ENCODE measurements at regions not wholly inside any gene's neighbourhood (a gene's known extent, or its start where the extent isn't known, plus 50 kb on each side); places are given as distances from the start of the nearest gene placed in this dataset.

- no peaks in the 10 kb centered on the region for H4K20me1 ChIP-seq (ENCODE audit: insufficient read depth, low read length)
- H3K27me3 Mint-ChIP-seq (ENCODE audit: low read depth, unreplicated experiment) = no peaks in the 10 kb centered on the region
- H2AFZ ChIP-seq (ENCODE audit: low read depth, low read length) = no peak overlapping the region
- H3K36me3 Mint-ChIP-seq (ENCODE audit: low read depth, unreplicated experiment) = no peaks in the 10 kb centered on the region
- no peak overlapping the region for H3K4me2 ChIP-seq (ENCODE audit: low read length)
- no peak for TF ChIP-seq EZH2 (IDR thresholded peaks at IDR 0.05; ENCODE audit: insufficient read depth, low read length)
- TF ChIP-seq CTCF (IDR thresholded peaks at IDR 0.05; ENCODE audit: insufficient read depth, low read depth, low read length) = no peak
- H3K27me3 ChIP-seq (ENCODE audit: insufficient read depth, low read length) = no peaks in the 10 kb centered on the region
- no peaks in the 10 kb centered on the region for H3K9me3 ChIP-seq (ENCODE audit: insufficient read depth, low read depth, low read length)
- no peaks in the 10 kb centered on the region for H3K36me3 ChIP-seq (ENCODE audit: insufficient read depth, low read length)
- no peak overlapping the region for H3K4me3 ChIP-seq (ENCODE audit: insufficient read depth, low read depth, low read length)
- H3K27ac Mint-ChIP-seq (ENCODE audit: unreplicated experiment) = peak overlapping the region; percentile 70
- no peaks in the 10 kb centered on the region for H3K9me3 Mint-ChIP-seq (ENCODE audit: unreplicated experiment)
- H3K27ac ChIP-seq (ENCODE audit: low read depth, low read length) = no peak overlapping the region
- H3K4me1 Mint-ChIP-seq (ENCODE audit: low read depth, unreplicated experiment) = peaks cover 39% of the 10 kb centered on the region
- H3K4me3 Mint-ChIP-seq (ENCODE audit: unreplicated experiment) = no peak overlapping the region
- no peak for FAIRE-seq
- H3K79me2 ChIP-seq (ENCODE audit: insufficient read depth, low read length) = no peaks in the 10 kb centered on the region
- H3K9ac ChIP-seq (ENCODE audit: low read length) = no peak overlapping the region
- DNase-seq (ENCODE audit: low read depth) = no peak
- peaks cover 39% of the 10 kb centered on the region for H3K4me1 ChIP-seq (ENCODE audit: insufficient read depth, low read length)
Observed at GRCh38 chr2:220509966-220510365, 882.5 kb downstream of the SLC4A3 start.

DNA sequence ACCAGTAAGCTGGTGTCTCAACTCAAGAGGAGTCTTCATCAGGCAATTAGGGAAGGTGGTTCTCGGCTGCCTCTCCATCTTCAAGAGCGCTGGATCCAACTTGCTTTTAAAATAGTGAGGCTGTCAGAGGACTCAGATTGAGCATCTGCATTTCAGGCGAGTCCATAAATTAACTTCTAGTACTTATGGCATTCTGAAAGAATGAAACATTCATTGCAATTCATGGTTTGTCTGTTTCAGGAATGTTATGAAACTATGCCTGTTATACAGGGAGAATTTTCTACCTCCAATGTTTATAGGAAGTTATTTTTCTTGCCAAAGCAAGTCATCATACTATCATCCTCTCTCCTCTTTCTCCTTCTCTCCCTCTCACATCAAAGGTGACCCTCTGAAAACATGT lies 883.2 kb downstream of the SLC4A3 start:
- no peak for TF ChIP-seq EZH2 (IDR thresholded peaks at IDR 0.05; ENCODE audit: insufficient read depth, low read length)
- no peak for TF ChIP-seq CTCF (IDR thresholded peaks at IDR 0.05; ENCODE audit: insufficient read depth, low read depth, low read length)
- no peak overlapping the region for H3K4me3 Mint-ChIP-seq (ENCODE audit: unreplicated experiment)
- Histone ChIP-seq H3K36me3 (ENCODE audit: insufficient read depth, low read length) (no peaks in the 10 kb centered on the region), H4K20me1 (ENCODE audit: insufficient read depth, low read length) (no peaks in the 10 kb centered on the region), H3K27ac (ENCODE audit: low read depth, low read length) (peak overlapping the region; percentile 40), H3K4me2 (ENCODE audit: low read length) (peak overlapping the region; percentile 35), H3K79me2 (ENCODE audit: insufficient read depth, low read length) (no peaks in the 10 kb centered on the region), H3K9ac (ENCODE audit: low read length) (no peak overlapping the region), H2AFZ (ENCODE audit: low read depth, low read length) (no peak overlapping the region), H3K27me3 (ENCODE audit: insufficient read depth, low read length) (no peaks in the 10 kb centered on the region), H3K4me1 (ENCODE audit: insufficient read depth, low read length) (peaks cover 35% of the 10 kb centered on the region), H3K4me3 (ENCODE audit: insufficient read depth, low read depth, low read length) (no peak overlapping the region), H3K9me3 (ENCODE audit: insufficient read depth, low read depth, low read length) (no peaks in the 10 kb centered on the region)
- peak overlapping the region; percentile 70 for H3K27ac Mint-ChIP-seq (ENCODE audit: unreplicated experiment)
- H3K9me3 Mint-ChIP-seq (ENCODE audit: unreplicated experiment) = no peaks in the 10 kb centered on the region
- peak; percentile 64 for DNase-seq (ENCODE audit: low read depth)
- peak; percentile 75 for FAIRE-seq
- H3K27me3 Mint-ChIP-seq (ENCODE audit: low read depth, unreplicated experiment) = no peaks in the 10 kb centered on the region
- H3K4me1 Mint-ChIP-seq (ENCODE audit: low read depth, unreplicated experiment) = peaks cover 34% of the 10 kb centered on the region
- no peaks in the 10 kb centered on the region for H3K36me3 Mint-ChIP-seq (ENCODE audit: low read depth, unreplicated experiment)

- H3K36me3 Mint-ChIP-seq (ENCODE audit: low read depth, unreplicated experiment) = no peaks in the 10 kb centered on the region
- Histone ChIP-seq H2AFZ (ENCODE audit: low read depth, low read length) (no peak overlapping the region), H3K4me1 (ENCODE audit: insufficient read depth, low read length) (peaks cover 31% of the 10 kb centered on the region), H3K27ac (ENCODE audit: low read depth, low read length) (peak overlapping the region; percentile 64), H3K27me3 (ENCODE audit: insufficient read depth, low read length) (no peaks in the 10 kb centered on the region), H4K20me1 (ENCODE audit: insufficient read depth, low read length) (no peaks in the 10 kb centered on the region), H3K9me3 (ENCODE audit: insufficient read depth, low read depth, low read length) (no peaks in the 10 kb centered on the region), H3K4me3 (ENCODE audit: insufficient read depth, low read depth, low read length) (no peak overlapping the region), H3K4me2 (ENCODE audit: low read length) (peak overlapping the region; percentile 70), H3K36me3 (ENCODE audit: insufficient read depth, low read length) (no peaks in the 10 kb centered on the region), H3K9ac (ENCODE audit: low read length) (peak overlapping the region; percentile 15), H3K79me2 (ENCODE audit: insufficient read depth, low read length) (no peaks in the 10 kb centered on the region)
- H3K27me3 Mint-ChIP-seq (ENCODE audit: low read depth, unreplicated experiment) = no peaks in the 10 kb centered on the region
- peak overlapping the region; percentile 97 for H3K27ac Mint-ChIP-seq (ENCODE audit: unreplicated experiment)
- TF ChIP-seq EZH2 (IDR thresholded peaks at IDR 0.05; ENCODE audit: insufficient read depth, low read length) (no peak), CTCF (IDR thresholded peaks at IDR 0.05; ENCODE audit: insufficient read depth, low read depth, low read length) (no peak)
- no peaks in the 10 kb centered on the region for H3K9me3 Mint-ChIP-seq (ENCODE audit: unreplicated experiment)
- FAIRE-seq (peak; percentile 83), DNase-seq (ENCODE audit: low read depth) (peak; percentile 78)
- H3K4me1 Mint-ChIP-seq (ENCODE audit: low read depth, unreplicated experiment) = peaks cover 28% of the 10 kb centered on the region
- peak overlapping the region; percentile 47 for H3K4me3 Mint-ChIP-seq (ENCODE audit: unreplicated experiment)
Observed at GRCh38 chr2:220512419-220512818, 885.0 kb downstream of the SLC4A3 start.
